ENCODE measurements at regions not wholly inside any gene's neighbourhood (a gene's known extent, or its start where the extent isn't known, plus 50 kb on each side); places are given as distances from the start of the nearest gene placed in this dataset.
A peak's percentile ranks its signal among the peaks of the same experiment; 100 is the strongest.
"Not testable (repeated sequence)": the region's sequence is repeated elsewhere in the genome, so short reads cannot be mapped to it uniquely, and the experiment has no call there.

DNA sequence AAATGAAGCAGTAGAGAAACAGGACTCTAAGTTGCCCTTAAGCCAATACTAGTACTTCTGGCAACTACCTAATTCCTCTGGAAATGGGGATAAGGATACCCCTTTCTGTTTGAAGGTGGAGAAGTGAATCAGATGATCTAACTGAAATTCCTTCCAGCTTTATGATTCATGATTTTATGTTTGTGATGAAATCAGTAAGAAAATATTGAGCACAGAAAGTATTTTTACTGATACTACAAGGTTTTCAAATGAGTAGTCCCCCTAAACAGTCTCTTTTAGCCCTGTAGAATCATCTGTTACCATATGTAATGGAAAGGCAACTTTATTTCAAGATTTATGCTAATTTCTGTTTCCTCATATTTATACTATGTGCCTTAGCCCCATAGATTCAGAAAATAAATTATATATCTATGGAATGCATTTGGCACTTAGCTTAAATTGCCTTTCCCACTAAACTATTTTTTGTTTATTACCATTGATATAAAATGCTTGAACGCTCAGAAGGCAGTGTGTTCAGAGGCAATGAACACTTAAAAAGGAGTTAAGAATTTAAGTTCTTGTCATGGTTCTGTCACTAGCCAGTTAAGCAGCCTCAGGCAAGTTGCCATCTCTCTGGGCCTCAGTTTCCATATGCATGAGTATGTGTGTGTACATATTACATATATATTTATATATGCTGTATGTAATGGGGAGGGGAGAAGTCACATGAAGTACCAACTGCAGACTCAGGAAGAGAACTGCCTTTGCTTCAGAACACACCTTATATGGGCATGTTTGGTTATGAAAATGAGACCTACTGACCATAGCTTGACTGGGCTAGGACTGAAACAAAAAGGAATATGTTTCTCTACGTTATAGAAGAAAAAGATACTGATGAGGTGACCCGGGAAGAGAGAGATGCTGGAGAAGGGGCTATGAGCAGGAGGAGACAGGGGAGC, 97.7 kb downstream of the CDC42EP3 start:
- H3K79me2 ChIP-seq (ENCODE audit: low read length) = no peaks in the 10 kb centered on the region
- DNase-seq = peak; percentile 61
- H3K4me1 ChIP-seq (ENCODE audit: insufficient read depth, low read length) = peaks cover 44% of the 10 kb centered on the region
- TF ChIP-seq EZH2phosphoT487 (IDR thresholded peaks at IDR 0.05; ENCODE audit: borderline replicate concordance, low read length) (no peak), EZH2 (IDR thresholded peaks at IDR 0.05; ENCODE audit: low read length, unreplicated experiment) (no peak)
- TF ChIP-seq, protein P1, sequence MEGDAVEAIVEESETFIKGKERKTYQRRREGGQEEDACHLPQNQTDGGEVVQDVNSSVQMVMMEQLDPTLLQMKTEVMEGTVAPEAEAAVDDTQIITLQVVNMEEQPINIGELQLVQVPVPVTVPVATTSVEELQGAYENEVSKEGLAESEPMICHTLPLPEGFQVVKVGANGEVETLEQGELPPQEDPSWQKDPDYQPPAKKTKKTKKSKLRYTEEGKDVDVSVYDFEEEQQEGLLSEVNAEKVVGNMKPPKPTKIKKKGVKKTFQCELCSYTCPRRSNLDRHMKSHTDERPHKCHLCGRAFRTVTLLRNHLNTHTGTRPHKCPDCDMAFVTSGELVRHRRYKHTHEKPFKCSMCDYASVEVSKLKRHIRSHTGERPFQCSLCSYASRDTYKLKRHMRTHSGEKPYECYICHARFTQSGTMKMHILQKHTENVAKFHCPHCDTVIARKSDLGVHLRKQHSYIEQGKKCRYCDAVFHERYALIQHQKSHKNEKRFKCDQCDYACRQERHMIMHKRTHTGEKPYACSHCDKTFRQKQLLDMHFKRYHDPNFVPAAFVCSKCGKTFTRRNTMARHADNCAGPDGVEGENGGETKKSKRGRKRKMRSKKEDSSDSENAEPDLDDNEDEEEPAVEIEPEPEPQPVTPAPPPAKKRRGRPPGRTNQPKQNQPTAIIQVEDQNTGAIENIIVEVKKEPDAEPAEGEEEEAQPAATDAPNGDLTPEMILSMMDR (conservative IDR thresholded peaks at IDR 0.05; ENCODE audit: low read depth, low read length) = no peak
- ATAC-seq = no peak; the same call in 1 of the 2 replicates
- intact Hi-C loops (cut with micrococcal nuclease) = loop anchor here (5.0 kb wide), 3 partner anchors 101 to 259 kb away; no protein-coding TSS in a partner anchor
- H3K36me3 ChIP-seq (ENCODE audit: low read depth, low read length) = no peaks in the 10 kb centered on the region
- H3K9ac ChIP-seq (ENCODE audit: low read length) = no peak overlapping the region
- H3K9me2 ChIP-seq (replicated peaks; ENCODE audit: low read length) = no peaks in the 10 kb centered on the region
- H3K9me3 ChIP-seq (ENCODE audit: low read length) = no peaks in the 10 kb centered on the region
- H4K20me1 ChIP-seq (ENCODE audit: low read length) = no peaks in the 10 kb centered on the region
- BruUV-seq (replicated peaks) = no TSS peak
- H3K4me2 ChIP-seq (ENCODE audit: low read length) = peak overlapping the region; percentile 46
- ChIA-PET CTCF (interaction anchor here (0.7 kb wide), 1 partner anchor 13 kb away, joined by 4 read pairs; no protein-coding TSS in a partner anchor), POLR2A (ENCODE audit: unreplicated experiment) (no interaction called here)
- no peak overlapping the region for H3K4me3 ChIP-seq (ENCODE audit: low read length)
- no peak overlapping the region for H2AFZ ChIP-seq (ENCODE audit: low read length)
- H3K27ac ChIP-seq (ENCODE audit: low read length) = peak overlapping the region; percentile 21; the same call in 1 of the 2 replicates
- no peaks in the 10 kb centered on the region for H3K27me3 ChIP-seq (ENCODE audit: low read length)
- no peaks in the 10 kb centered on the region for H3F3A ChIP-seq (ENCODE audit: low read length, unreplicated experiment)

DNA sequence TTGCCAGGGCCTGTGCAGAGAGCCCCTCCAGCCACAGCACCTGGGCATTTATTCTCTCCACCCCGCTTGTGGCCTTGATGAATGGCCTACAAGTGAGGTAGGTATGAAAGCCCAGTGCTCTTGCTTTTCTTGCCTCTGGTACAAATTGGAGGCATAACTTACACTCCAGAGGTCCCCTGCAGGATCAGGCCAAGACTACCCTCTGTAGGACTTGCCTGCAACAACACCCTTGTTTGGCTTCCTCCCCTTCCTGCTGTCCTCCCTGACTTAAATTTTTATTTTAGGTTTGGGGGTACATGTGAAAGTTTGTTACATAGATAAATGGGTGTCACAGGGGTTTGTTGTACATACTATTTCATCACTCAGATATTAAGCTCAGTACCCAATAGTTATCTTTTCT, 95.7 kb downstream of the CDC42EP3 start:
- ATAC-seq (no peak), DNase-seq (peak; percentile 28)
- intact Hi-C loops (cut with micrococcal nuclease) = no loop called here
- no peaks in the 10 kb centered on the region for H3K27me3 ChIP-seq (ENCODE audit: low read length)
- no peak overlapping the region for H3K4me2 ChIP-seq (ENCODE audit: low read length)
- H2AFZ ChIP-seq (ENCODE audit: low read length) = no peak overlapping the region
- no peaks in the 10 kb centered on the region for H4K20me1 ChIP-seq (ENCODE audit: low read length)
- BruUV-seq (replicated peaks) = no TSS peak
- no peaks in the 10 kb centered on the region for H3K36me3 ChIP-seq (ENCODE audit: low read depth, low read length)
- H3K79me2 ChIP-seq (ENCODE audit: low read length) = no peaks in the 10 kb centered on the region
- H3K9me3 ChIP-seq (ENCODE audit: low read length) = no peaks in the 10 kb centered on the region
- H3K4me1 ChIP-seq (ENCODE audit: insufficient read depth, low read length) = peaks cover 28% of the 10 kb centered on the region
- H3K9me2 ChIP-seq (replicated peaks; ENCODE audit: low read length) = no peaks in the 10 kb centered on the region
- H3K9ac ChIP-seq (ENCODE audit: low read length) = no peak overlapping the region
- TF ChIP-seq EZH2phosphoT487 (IDR thresholded peaks at IDR 0.05; ENCODE audit: borderline replicate concordance, low read length) = no peak
- TF ChIP-seq, protein P1 (conservative IDR thresholded peaks at IDR 0.05; ENCODE audit: low read depth, low read length) = peak; percentile 32; the same call in 1 of the 2 replicates
- H3K27ac ChIP-seq (ENCODE audit: low read length) = no peak overlapping the region
- ChIA-PET POLR2A (ENCODE audit: unreplicated experiment) (no interaction called here), CTCF (no interaction called here)
- H3F3A ChIP-seq (ENCODE audit: low read length, unreplicated experiment) = no peaks in the 10 kb centered on the region
- no peak overlapping the region for H3K4me3 ChIP-seq (ENCODE audit: low read length)

DNA sequence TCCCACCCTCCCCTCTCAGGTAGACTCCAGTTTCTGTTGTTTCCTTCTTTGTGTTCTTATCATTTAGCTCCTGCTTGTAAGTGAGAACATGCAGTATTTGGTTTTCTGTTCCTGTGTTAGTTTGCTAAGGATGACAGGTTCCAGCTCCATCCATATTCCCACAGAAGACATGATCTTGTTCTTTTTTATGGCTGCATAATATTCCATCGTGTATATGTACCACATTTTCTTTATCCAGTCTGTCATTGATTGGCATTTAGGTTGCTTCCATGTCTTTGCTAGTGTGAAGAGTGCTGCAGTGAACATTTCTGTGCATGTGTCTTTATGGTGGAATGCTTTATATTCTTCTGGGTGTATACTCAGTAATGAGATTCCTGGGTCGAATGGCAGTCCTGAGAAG, 95.2 kb downstream of the CDC42EP3 start:
- BruUV-seq (replicated peaks); H2AFZ ChIP-seq (ENCODE audit: low read length); H3K4me2 ChIP-seq (ENCODE audit: low read length); H3K4me3 ChIP-seq (ENCODE audit: low read length); H3K27me3 ChIP-seq (ENCODE audit: low read length); H3K79me2 ChIP-seq (ENCODE audit: low read length); H3K9ac ChIP-seq (ENCODE audit: low read length); CTCF ChIA-PET; H3K27ac ChIP-seq (ENCODE audit: low read length); DNase-seq; H4K20me1 ChIP-seq (ENCODE audit: low read length); POLR2A ChIA-PET (ENCODE audit: unreplicated experiment); H3K9me3 ChIP-seq (ENCODE audit: low read length); intact Hi-C loops (cut with micrococcal nuclease); H3K9me2 ChIP-seq (replicated peaks; ENCODE audit: low read length); H3K36me3 ChIP-seq (ENCODE audit: low read depth, low read length); ATAC-seq; H3F3A ChIP-seq (ENCODE audit: low read length, unreplicated experiment): not testable (repeated sequence)
- H3K4me1 ChIP-seq (ENCODE audit: insufficient read depth, low read length) = peaks cover 24% of the 10 kb centered on the region
